Esophagus muscularis mucosa (tissue), 4 donors: ENCODE measurements at regions not wholly inside any gene's neighbourhood (a gene's known extent, or its start where the extent isn't known, plus 50 kb on each side); places are given as distances from the start of the nearest gene placed in this dataset.

Experiments
- CTCF ChIP-seq, 3 experiments: fragments of 200-600 bp in 2 of 3; fragments of 450-650 bp in 1 of 3; sonication (generic) in 2 of 3; IDR thresholded peaks; one replicate each; pipeline ENCODE4 v1.5.1; 2017 to 2019; ENCODE audit warnings: antibody characterized with exemption in 3 of 3, mild to moderate bottlenecking in 2 of 3, moderate library complexity in 1 of 3
- EP300 ChIP-seq: sonication (generic); formaldehyde crosslinking; IDR thresholded peaks from one replicate; pipeline ENCODE4 v1.6.1; 2017; ENCODE audit warnings: antibody characterized with exemption
- POLR2A ChIP-seq: fragments of 450-650 bp; IDR thresholded peaks from one replicate; pipeline ENCODE4 v1.6.1; 2017; ENCODE audit warnings: antibody characterized with exemption, moderate library complexity, mild to moderate bottlenecking, low read depth
- POLR2AphosphoS5 ChIP-seq, 2 donors: sonication (generic); formaldehyde crosslinking; IDR thresholded peaks; one replicate each; pipeline ENCODE4 v1.6.1; 2017; ENCODE audit warnings: antibody characterized with exemption in 2 of 2

- TF ChIP-seq CTCF (IDR thresholded peaks at IDR 0.05) (no peak), POLR2AphosphoS5 (IDR thresholded peaks at IDR 0.05) (no peak), POLR2A (no peak), EP300 (no peak)
Measured at GRCh38 chr6:1076531-1077459, 235.1 kb upstream of the FOXQ1 start.
